ENCODE measurements at regions not wholly inside any gene's neighbourhood (a gene's known extent, or its start where the extent isn't known, plus 50 kb on each side); places are given as distances from the start of the nearest gene placed in this dataset.

GRCh38 chr5:152824316-152824715 lies 419.2 kb upstream of the NMUR2 start:
- H3K27me3 Mint-ChIP-seq = no peaks in the 10 kb centered on the region
- no peak for DNase-seq
- H3K4me3 Mint-ChIP-seq = no peak overlapping the region
- no peaks in the 10 kb centered on the region for H3K36me3 Mint-ChIP-seq (ENCODE audit: low read depth)
- H3K9me3 ChIP-seq (ENCODE audit: control insufficient read depth, low read length, poor library complexity, severe bottlenecking) = no peaks in the 10 kb centered on the region
- H3K27ac Mint-ChIP-seq = no peak overlapping the region
- H3K4me1 Mint-ChIP-seq = no peaks in the 10 kb centered on the region
- no peak for ATAC-seq

GRCh38 chr5:152838241-152838786 lies 433.2 kb upstream of the NMUR2 start:
- no peak overlapping the region for H3K27ac Mint-ChIP-seq
- H3K27me3 Mint-ChIP-seq = no peaks in the 10 kb centered on the region
- ATAC-seq (no peak), DNase-seq (no peak)
- H3K9me3 ChIP-seq (ENCODE audit: control insufficient read depth, low read length, poor library complexity, severe bottlenecking) = no peaks in the 10 kb centered on the region
- H3K4me1 Mint-ChIP-seq = no peaks in the 10 kb centered on the region
- no peak overlapping the region for H3K4me3 Mint-ChIP-seq
- H3K36me3 Mint-ChIP-seq (ENCODE audit: low read depth) = no peaks in the 10 kb centered on the region

GRCh38 chr5:152844713-152845112 lies 439.6 kb upstream of the NMUR2 start:
- Mint-ChIP-seq H3K4me3 (no peak overlapping the region), H3K27me3 (no peaks in the 10 kb centered on the region), H3K27ac (no peak overlapping the region), H3K36me3 (ENCODE audit: low read depth) (no peaks in the 10 kb centered on the region), H3K4me1 (no peaks in the 10 kb centered on the region)
- H3K9me3 ChIP-seq (ENCODE audit: control insufficient read depth, low read length, poor library complexity, severe bottlenecking) = no peaks in the 10 kb centered on the region
- no peak for DNase-seq
- ATAC-seq = no peak

- ATAC-seq (no peak), DNase-seq (no peak)
- H3K36me3 Mint-ChIP-seq (ENCODE audit: low read depth) = no peaks in the 10 kb centered on the region
- no peaks in the 10 kb centered on the region for H3K4me1 Mint-ChIP-seq
- H3K4me3 Mint-ChIP-seq = no peak overlapping the region
- H3K27ac Mint-ChIP-seq = no peak overlapping the region
- H3K9me3 ChIP-seq (ENCODE audit: control insufficient read depth, low read length, poor library complexity, severe bottlenecking) = no peaks in the 10 kb centered on the region
- no peaks in the 10 kb centered on the region for H3K27me3 Mint-ChIP-seq
These were observed 448.3 kb upstream of the NMUR2 start for GRCh38 chr5:152853361-152853760.

- H3K4me1 Mint-ChIP-seq = no peaks in the 10 kb centered on the region
- no peaks in the 10 kb centered on the region for H3K27me3 Mint-ChIP-seq
- no peak for ATAC-seq
- no peak overlapping the region for H3K27ac Mint-ChIP-seq
- DNase-seq = no peak
- H3K36me3 Mint-ChIP-seq (ENCODE audit: low read depth) = no peaks in the 10 kb centered on the region
- H3K9me3 ChIP-seq (ENCODE audit: control insufficient read depth, low read length, poor library complexity, severe bottlenecking) = no peaks in the 10 kb centered on the region
- H3K4me3 Mint-ChIP-seq = no peak overlapping the region
These were observed 450.4 kb upstream of the NMUR2 start for GRCh38 chr5:152855441-152855840.

GRCh38 chr5:152861231-152861630 lies 456.2 kb upstream of the NMUR2 start:
- no peak overlapping the region for H3K4me3 Mint-ChIP-seq

GRCh38 chr5:152864447-152864846 lies 459.4 kb upstream of the NMUR2 start:
- Mint-ChIP-seq H3K4me3 (no peak overlapping the region), H3K36me3 (ENCODE audit: low read depth) (no peaks in the 10 kb centered on the region), H3K4me1 (no peaks in the 10 kb centered on the region), H3K27ac (no peak overlapping the region), H3K27me3 (no peaks in the 10 kb centered on the region)
- no peak for ATAC-seq
- H3K9me3 ChIP-seq (ENCODE audit: control insufficient read depth, low read length, poor library complexity, severe bottlenecking) = no peaks in the 10 kb centered on the region
- no peak for DNase-seq

More at GRCh38 chr5:152861231-152861630, 456.2 kb upstream of the NMUR2 start:
- H3K27ac Mint-ChIP-seq = no peak overlapping the region
- H3K36me3 Mint-ChIP-seq (ENCODE audit: low read depth) = no peaks in the 10 kb centered on the region
- no peaks in the 10 kb centered on the region for H3K27me3 Mint-ChIP-seq
- ATAC-seq (no peak), DNase-seq (no peak)
- H3K4me1 Mint-ChIP-seq = no peaks in the 10 kb centered on the region
- H3K9me3 ChIP-seq (ENCODE audit: control insufficient read depth, low read length, poor library complexity, severe bottlenecking) = no peaks in the 10 kb centered on the region

GRCh38 chr5:152864991-152865390 lies 459.9 kb upstream of the NMUR2 start:
- Mint-ChIP-seq H3K27me3 (no peaks in the 10 kb centered on the region), H3K4me1 (no peaks in the 10 kb centered on the region), H3K27ac (no peak overlapping the region), H3K36me3 (ENCODE audit: low read depth) (no peaks in the 10 kb centered on the region), H3K4me3 (no peak overlapping the region)
- DNase-seq = no peak
- H3K9me3 ChIP-seq (ENCODE audit: control insufficient read depth, low read length, poor library complexity, severe bottlenecking) = no peaks in the 10 kb centered on the region
- ATAC-seq = no peak

- no peaks in the 10 kb centered on the region for H3K36me3 Mint-ChIP-seq (ENCODE audit: low read depth)
- H3K27ac Mint-ChIP-seq = no peak overlapping the region
- H3K27me3 Mint-ChIP-seq = no peaks in the 10 kb centered on the region
- DNase-seq = no peak
- H3K9me3 ChIP-seq (ENCODE audit: control insufficient read depth, low read length, poor library complexity, severe bottlenecking) = peaks cover 3% of the 10 kb centered on the region
- H3K4me3 Mint-ChIP-seq = no peak overlapping the region
- no peak for ATAC-seq
- H3K4me1 Mint-ChIP-seq = no peaks in the 10 kb centered on the region
These were observed 464.9 kb upstream of the NMUR2 start for GRCh38 chr5:152869971-152870370.

- no peaks in the 10 kb centered on the region for H3K36me3 Mint-ChIP-seq (ENCODE audit: low read depth)
- DNase-seq = no peak
- no peak for ATAC-seq
- no peak overlapping the region for H3K27ac Mint-ChIP-seq
- no peak overlapping the region for H3K4me3 Mint-ChIP-seq
- H3K9me3 ChIP-seq (ENCODE audit: control insufficient read depth, low read length, poor library complexity, severe bottlenecking) = no peaks in the 10 kb centered on the region
- no peaks in the 10 kb centered on the region for H3K4me1 Mint-ChIP-seq
- H3K27me3 Mint-ChIP-seq = no peaks in the 10 kb centered on the region
These were observed 477.5 kb upstream of the NMUR2 start for GRCh38 chr5:152882621-152883020.

GRCh38 chr5:152883066-152883775 lies 478.1 kb upstream of the NMUR2 start:
- DNase-seq = no peak
- no peaks in the 10 kb centered on the region for H3K9me3 ChIP-seq (ENCODE audit: control insufficient read depth, low read length, poor library complexity, severe bottlenecking)
- Mint-ChIP-seq H3K36me3 (ENCODE audit: low read depth) (no peaks in the 10 kb centered on the region), H3K4me3 (no peak overlapping the region), H3K27me3 (no peaks in the 10 kb centered on the region), H3K4me1 (no peaks in the 10 kb centered on the region), H3K27ac (no peak overlapping the region)
- no peak for ATAC-seq

- no peaks in the 10 kb centered on the region for H3K4me1 Mint-ChIP-seq
- no peak overlapping the region for H3K27ac Mint-ChIP-seq
These were observed 478.9 kb upstream of the NMUR2 start for GRCh38 chr5:152884006-152884405.

GRCh38 chr5:152900332-152900731 lies 495.3 kb upstream of the NMUR2 start:
- no peaks in the 10 kb centered on the region for H3K27me3 Mint-ChIP-seq
- no peak for ATAC-seq
- H3K27ac Mint-ChIP-seq = no peak overlapping the region
- H3K36me3 Mint-ChIP-seq (ENCODE audit: low read depth) = no peaks in the 10 kb centered on the region
- H3K4me1 Mint-ChIP-seq = no peaks in the 10 kb centered on the region
- no peak overlapping the region for H3K4me3 Mint-ChIP-seq
- no peak for DNase-seq
- no peaks in the 10 kb centered on the region for H3K9me3 ChIP-seq (ENCODE audit: control insufficient read depth, low read length, poor library complexity, severe bottlenecking)

More at GRCh38 chr5:152884006-152884405, 478.9 kb upstream of the NMUR2 start:
- no peak for DNase-seq
- H3K9me3 ChIP-seq (ENCODE audit: control insufficient read depth, low read length, poor library complexity, severe bottlenecking) = no peaks in the 10 kb centered on the region
- Mint-ChIP-seq H3K27me3 (no peaks in the 10 kb centered on the region), H3K36me3 (ENCODE audit: low read depth) (no peaks in the 10 kb centered on the region), H3K4me3 (no peak overlapping the region)
- ATAC-seq = no peak

GRCh38 chr5:152901754-152902153 lies 496.7 kb upstream of the NMUR2 start:
- no peak overlapping the region for H3K27ac Mint-ChIP-seq
- no peak overlapping the region for H3K4me3 Mint-ChIP-seq
- H3K36me3 Mint-ChIP-seq (ENCODE audit: low read depth) = no peaks in the 10 kb centered on the region
- no peaks in the 10 kb centered on the region for H3K4me1 Mint-ChIP-seq
- ATAC-seq = no peak
- H3K27me3 Mint-ChIP-seq = no peaks in the 10 kb centered on the region
- no peak for DNase-seq
- no peaks in the 10 kb centered on the region for H3K9me3 ChIP-seq (ENCODE audit: control insufficient read depth, low read length, poor library complexity, severe bottlenecking)

Data from T-helper 17 cell (primary cell).